ENCODE measurements at regions not wholly inside any gene's neighbourhood (a gene's known extent, or its start where the extent isn't known, plus 50 kb on each side); places are given as distances from the start of the nearest gene placed in this dataset.

DNA sequence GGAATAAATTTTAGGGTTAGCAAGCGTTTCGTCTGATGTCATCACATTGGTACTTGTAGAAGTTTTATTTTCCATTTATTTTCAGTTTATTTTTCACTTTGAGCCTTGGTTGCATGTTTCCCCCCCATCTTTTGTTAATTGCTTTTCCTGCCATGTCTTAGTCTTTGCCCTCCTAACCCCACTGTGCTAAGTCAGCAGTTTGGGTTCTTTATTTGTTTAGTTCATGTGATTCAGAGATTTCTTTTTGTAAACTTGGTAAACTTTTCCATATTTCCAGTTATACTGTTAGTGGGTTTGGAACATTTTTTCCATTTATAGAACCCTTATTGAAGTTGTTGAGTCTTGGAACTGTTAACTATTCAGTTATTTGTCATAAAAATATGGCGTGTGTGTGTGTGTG, 252.9 kb upstream of the ANKH start:
- TF ChIP-seq EP300 (IDR thresholded peaks at IDR 0.05), result no peak
- no peak for TF ChIP-seq POLR2AphosphoS5 (IDR thresholded peaks at IDR 0.05)

Measured in esophagus muscularis mucosa (tissue), 3 donors.